HG03378 (cell line): ENCODE measurements at regions not wholly inside any gene's neighbourhood (a gene's known extent, or its start where the extent isn't known, plus 50 kb on each side); places are given as distances from the start of the nearest gene placed in this dataset.

Source experiments
- ATAC-seq: cut with Tn5 transposase; IDR thresholded peaks from one replicate; pipeline ENCODE4 v1.9.1; 2021; ENCODE audit warnings: mild to moderate bottlenecking, moderate library complexity; ENCODE audit not compliant: unreplicated experiment

- ATAC-seq, result no peak
These were observed 53.2 kb upstream of the KLF13 start for GRCh38 chr15:31273258-31273941.

DNA sequence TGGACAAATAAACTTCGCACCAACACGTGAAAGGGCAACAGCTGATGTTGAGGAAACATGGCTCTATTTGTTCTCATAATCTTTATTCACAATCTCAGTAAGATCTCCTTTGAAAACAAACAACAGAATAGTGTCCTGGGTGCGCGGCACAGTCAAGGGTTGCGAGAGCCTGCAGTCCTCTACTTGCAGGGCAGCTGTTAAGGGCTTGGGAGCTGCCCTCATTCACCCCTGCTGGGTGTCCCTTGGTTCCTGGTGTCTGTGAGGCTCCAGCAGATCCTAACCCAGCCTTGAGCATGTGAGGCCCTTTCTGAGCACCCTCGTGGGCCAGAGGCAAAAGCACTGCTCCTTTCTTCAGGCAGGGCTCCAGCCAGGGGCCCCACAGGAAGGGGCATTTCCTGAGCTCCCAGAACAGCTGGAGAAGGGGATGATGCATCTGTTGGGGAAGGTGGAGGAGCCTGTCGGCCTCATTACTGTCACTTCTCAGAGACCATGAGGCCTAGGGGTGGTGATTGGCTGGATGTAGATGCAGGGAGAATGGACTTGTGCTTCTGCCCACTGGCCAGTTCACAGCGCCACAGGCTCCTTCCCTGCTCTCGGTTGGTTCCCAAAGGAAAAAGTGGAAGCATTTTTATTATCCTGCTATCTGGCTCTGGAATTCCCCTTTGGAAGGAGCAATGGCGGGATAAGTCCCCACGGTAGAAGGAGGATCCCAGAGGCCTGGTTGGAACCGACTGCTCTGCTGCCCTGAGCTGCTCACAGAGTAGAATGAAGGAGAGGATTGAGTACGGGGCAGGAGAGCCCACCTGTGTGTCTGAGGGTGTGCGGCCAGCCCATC is 51.9 kb upstream of the KLF13 start:
- no peak for ATAC-seq

- no peak for ATAC-seq
These were observed 51.0 kb upstream of the KLF13 start for GRCh38 chr15:31275331-31276262.

GRCh38 chr15:31276596-31277298 is 49.9 kb upstream of the KLF13 start:
- ATAC-seq, result no peak
